Adrenal gland (tissue), 5 donors: ENCODE measurements at regions not wholly inside any gene's neighbourhood (a gene's known extent, or its start where the extent isn't known, plus 50 kb on each side); places are given as distances from the start of the nearest gene placed in this dataset.

Source experiments
- CTCF ChIP-seq, 6 experiments: fragments of 450-650 bp in 4 of 6; fragments of 200-600 bp in 2 of 6; sonication (generic) in 1 of 6; IDR thresholded peaks; 1 replicate in 5 of 6; 2 replicates in 1 of 6; pipeline versions ENCODE4 v1.5.1 to v1.8.0; 2016 to 2021; ENCODE audit warnings: antibody characterized with exemption in 6 of 6, mild to moderate bottlenecking in 2 of 6, moderate library complexity in 1 of 6
- POLR2A ChIP-seq, 2 donors: fragments of 450-650 bp; IDR thresholded peaks; one replicate each; pipeline ENCODE4 v1.6.1; 2017; ENCODE audit warnings: antibody characterized with exemption in 2 of 2, mild to moderate bottlenecking in 2 of 2, moderate library complexity in 1 of 2
- donor health status: DM: no; HTN: no; CAD: no.

- TF ChIP-seq CTCF (IDR thresholded peaks at IDR 0.05) = no peak
- no peak for TF ChIP-seq POLR2A (IDR thresholded peaks at IDR 0.05)
Observed at GRCh38 chr6:41413250-41413649, 77.8 kb downstream of the NCR2 start.
